ENCODE measurements at regions not wholly inside any gene's neighbourhood (a gene's known extent, or its start where the extent isn't known, plus 50 kb on each side); places are given as distances from the start of the nearest gene placed in this dataset.

- no peaks in the 10 kb centered on the region for H3K9me3 ChIP-seq (ENCODE audit: control insufficient read depth, insufficient read depth, low read depth, low read length)
- DNase-seq (ENCODE audit: low read depth, low spot score) (no peak), ATAC-seq (no peak)
- H3K4me3 ChIP-seq (ENCODE audit: low read depth in 2 of 2, low read length in 2 of 2) = no peak overlapping the region
- no peaks in the 10 kb centered on the region for H3K4me1 ChIP-seq (ENCODE audit: control insufficient read depth, insufficient read depth, low read length)
- intact Hi-C loops (cut with micrococcal nuclease; ENCODE audit: unreplicated experiment) (no loop called here), in situ Hi-C loops (cut with HindIII; ENCODE audit: low pct_unique_long_range_greater_than_20kb, low sequenced_read_pairs) (no loop called here)
- no peak overlapping the region for H3K27ac ChIP-seq (ENCODE audit: low read length)
- TF ChIP-seq TCF7L2 (IDR thresholded peaks at IDR 0.05; ENCODE audit: low read depth, low read length) (no peak), POLR2AphosphoS5 (IDR thresholded peaks at IDR 0.05; ENCODE audit: low read depth, low read length) (no peak), REST (IDR thresholded peaks at IDR 0.05; ENCODE audit: insufficient read depth in 1 of 2, low read depth in 2 of 2, low read length in 1 of 2) (no peak), CTCF (IDR thresholded peaks at IDR 0.05) (no peak), SIN3A (IDR thresholded peaks at IDR 0.05; ENCODE audit: borderline replicate concordance, insufficient read depth, low read depth, low read length) (no peak)
- no peaks in the 10 kb centered on the region; the same call in 1 of the 2 replicates for H3K27me3 ChIP-seq (ENCODE audit: control insufficient read depth, insufficient read depth, low read length)
- no peaks in the 10 kb centered on the region for H3K36me3 ChIP-seq (ENCODE audit: control insufficient read depth, insufficient read depth, low read length)
- BruUV-seq (replicated peaks) = no TSS peak
- ChIA-PET CTCF (no interaction called here), POLR2A (no interaction called here)
Observed at GRCh38 chr6:85185977-85186376, 263.9 kb upstream of the NT5E start.

GRCh38 chr6:85183841-85184240 lies 266.0 kb upstream of the NT5E start:
- ChIA-PET POLR2A (no interaction called here), CTCF (no interaction called here)
- BruUV-seq (replicated peaks) = no TSS peak
- no peaks in the 10 kb centered on the region for H3K36me3 ChIP-seq (ENCODE audit: control insufficient read depth, insufficient read depth, low read length)
- in situ Hi-C loops (cut with HindIII; ENCODE audit: low pct_unique_long_range_greater_than_20kb, low sequenced_read_pairs) (no loop called here), intact Hi-C loops (cut with micrococcal nuclease; ENCODE audit: unreplicated experiment) (no loop called here)
- H3K9me3 ChIP-seq (ENCODE audit: control insufficient read depth, insufficient read depth, low read depth, low read length) = no peaks in the 10 kb centered on the region
- H3K4me3 ChIP-seq (ENCODE audit: low read depth in 2 of 2, low read length in 2 of 2) = no peak overlapping the region
- no peak for DNase-seq (ENCODE audit: low read depth, low spot score)
- H3K27me3 ChIP-seq (ENCODE audit: control insufficient read depth, insufficient read depth, low read length) = no peaks in the 10 kb centered on the region; the same call in 1 of the 2 replicates
- H3K27ac ChIP-seq (ENCODE audit: low read length) = no peak overlapping the region
- no peak for TF ChIP-seq CTCF (IDR thresholded peaks at IDR 0.05)
- TF ChIP-seq POLR2AphosphoS5 (IDR thresholded peaks at IDR 0.05; ENCODE audit: low read depth, low read length) = no peak
- no peak for TF ChIP-seq SIN3A (IDR thresholded peaks at IDR 0.05; ENCODE audit: borderline replicate concordance, insufficient read depth, low read depth, low read length)
- no peak for TF ChIP-seq TCF7L2 (IDR thresholded peaks at IDR 0.05; ENCODE audit: low read depth, low read length)
- no peak for TF ChIP-seq REST (IDR thresholded peaks at IDR 0.05; ENCODE audit: insufficient read depth in 1 of 2, low read depth in 2 of 2, low read length in 1 of 2)
- H3K4me1 ChIP-seq (ENCODE audit: control insufficient read depth, insufficient read depth, low read length) = no peaks in the 10 kb centered on the region
- ATAC-seq = no peak
